LHCN-M2 (cell line): ENCODE measurements at regions not wholly inside any gene's neighbourhood (a gene's known extent, or its start where the extent isn't known, plus 50 kb on each side); places are given as distances from the start of the nearest gene placed in this dataset.
"Not testable (repeated sequence)": the region's sequence is repeated elsewhere in the genome, so short reads cannot be mapped to it uniquely, and the experiment has no call there.

Experiments used
- DNase-seq: peaks from one replicate; pipeline ENCODE4 v3.0.0-alpha.2; 2012; ENCODE audit warnings: low read depth

- no peak for DNase-seq
These were observed 175.2 kb downstream of the TMEM200C start for GRCh38 chr18:5720132-5720531.

DNA sequence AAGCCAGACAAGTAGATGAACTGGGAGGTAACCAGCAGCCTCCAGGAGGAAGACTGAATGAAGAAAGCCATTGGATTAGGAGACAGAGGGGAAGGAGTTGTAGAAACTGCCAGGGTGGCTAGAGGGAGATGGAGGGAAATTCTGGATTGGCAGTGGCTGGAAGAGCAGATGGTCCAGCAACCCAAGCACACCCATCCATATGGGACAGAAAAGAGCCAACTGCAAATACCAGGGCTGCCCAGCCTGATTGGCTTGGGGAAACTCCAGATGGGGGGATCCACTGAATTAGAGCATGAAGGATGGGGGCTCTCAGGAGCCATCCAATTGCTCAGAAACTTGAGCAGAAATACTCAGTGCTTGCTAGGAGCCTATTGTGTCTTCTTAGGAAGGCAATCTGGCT lies 173.5 kb upstream of the EPB41L3 start:
- DNase-seq = no peak

- no peak for DNase-seq
These were observed 166.9 kb upstream of the EPB41L3 start for GRCh38 chr18:5710676-5711075.

- DNase-seq = no peak
These were observed 166.4 kb upstream of the EPB41L3 start for GRCh38 chr18:5710235-5710634.

- no peak for DNase-seq
These were observed 165.8 kb upstream of the EPB41L3 start for GRCh38 chr18:5709476-5710095.

DNA sequence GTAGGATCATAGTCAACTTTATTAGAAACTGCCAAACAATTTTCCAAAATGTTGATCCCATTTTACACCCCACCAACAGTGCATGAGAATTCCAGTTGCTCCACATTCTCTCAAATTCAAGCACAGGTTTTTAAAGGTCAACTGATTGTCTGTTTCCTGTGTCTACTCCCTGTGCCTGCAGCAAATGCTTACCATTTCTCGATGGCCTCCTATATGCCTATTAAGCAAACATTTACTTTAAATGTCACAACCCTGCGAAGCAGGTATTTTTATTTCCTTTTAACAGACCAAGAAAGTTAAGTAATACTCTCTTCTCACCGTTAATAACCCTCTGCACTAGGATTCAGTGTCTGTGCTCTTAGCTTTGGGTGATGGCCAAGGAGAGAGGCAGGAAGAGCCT lies 163.8 kb upstream of the EPB41L3 start:
- DNase-seq = no peak

DNA sequence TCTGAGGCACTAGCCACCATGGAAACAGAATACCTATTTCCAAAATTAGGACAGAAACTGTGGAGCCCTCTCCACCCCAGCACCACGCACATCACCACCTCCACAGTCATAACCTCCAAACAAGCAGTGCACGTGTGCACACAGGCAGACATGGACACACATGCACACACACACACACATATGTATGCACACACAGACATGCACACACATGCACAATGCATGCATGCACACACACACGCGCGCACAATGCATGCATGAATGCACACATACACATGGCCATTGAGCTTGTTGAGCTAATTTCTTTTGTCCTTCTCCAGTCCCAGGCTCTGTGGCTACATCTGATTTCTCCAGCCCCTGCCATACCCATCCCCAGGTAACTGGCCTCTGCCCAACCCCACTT lies 161.6 kb upstream of the EPB41L3 start:
- DNase-seq = no peak

- no peak for DNase-seq
These were observed 161.1 kb upstream of the EPB41L3 start for GRCh38 chr18:5704847-5705246.

- DNase-seq = not testable (repeated sequence)
These were observed 158.2 kb upstream of the EPB41L3 start for GRCh38 chr18:5702016-5702415.

GRCh38 chr18:5693699-5694294 lies 150.0 kb upstream of the EPB41L3 start:
- no peak for DNase-seq

DNA sequence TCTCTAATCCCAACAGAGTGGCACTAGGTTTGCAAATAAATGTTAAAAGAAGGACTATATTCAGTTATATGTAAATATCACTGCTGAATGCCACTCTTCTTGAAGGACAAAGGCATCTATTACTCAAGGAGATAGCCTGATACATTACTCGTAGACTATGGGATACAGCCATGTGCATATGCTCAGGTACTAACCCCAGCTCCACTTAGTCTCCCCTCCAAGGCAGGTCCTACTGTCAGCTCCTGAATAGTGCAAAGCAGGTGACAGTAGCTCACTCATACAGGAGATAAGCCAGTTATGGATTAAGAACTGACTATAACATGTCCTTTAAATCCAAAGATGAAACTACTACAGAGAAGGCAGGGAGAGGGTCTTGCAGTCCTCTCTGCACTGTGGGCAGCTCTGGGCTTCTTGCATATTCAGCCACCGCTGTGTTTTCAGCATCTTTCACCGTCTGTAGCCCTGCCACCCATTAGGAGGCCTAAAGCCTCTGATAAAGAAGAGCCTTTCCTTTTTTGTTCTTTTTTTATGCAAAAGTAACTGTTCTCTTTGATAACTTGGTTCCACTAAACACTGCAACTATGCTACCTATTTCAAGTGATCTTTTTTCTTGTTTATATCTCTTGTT lies 135.1 kb upstream of the EPB41L3 start:
- DNase-seq = no peak

DNA sequence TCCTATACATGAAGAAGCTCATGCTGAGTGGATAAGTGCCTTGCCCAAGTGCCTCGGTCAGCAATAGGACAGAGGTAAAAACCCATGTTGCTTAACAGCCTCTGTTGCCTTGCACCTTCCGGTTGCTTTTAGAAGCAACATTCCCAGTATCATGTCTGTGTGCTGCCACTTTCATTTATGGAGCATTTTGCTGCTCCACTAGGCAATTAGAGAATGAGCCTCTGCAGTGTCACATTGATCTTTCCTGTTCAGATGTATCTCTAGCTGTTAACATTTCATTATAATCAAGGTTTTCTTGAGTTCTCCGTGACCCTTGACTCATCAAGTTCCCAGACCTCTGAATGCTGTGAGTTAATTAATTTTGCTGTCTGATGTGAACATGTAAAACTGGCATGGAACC lies 134.5 kb upstream of the EPB41L3 start:
- no peak for DNase-seq

DNA sequence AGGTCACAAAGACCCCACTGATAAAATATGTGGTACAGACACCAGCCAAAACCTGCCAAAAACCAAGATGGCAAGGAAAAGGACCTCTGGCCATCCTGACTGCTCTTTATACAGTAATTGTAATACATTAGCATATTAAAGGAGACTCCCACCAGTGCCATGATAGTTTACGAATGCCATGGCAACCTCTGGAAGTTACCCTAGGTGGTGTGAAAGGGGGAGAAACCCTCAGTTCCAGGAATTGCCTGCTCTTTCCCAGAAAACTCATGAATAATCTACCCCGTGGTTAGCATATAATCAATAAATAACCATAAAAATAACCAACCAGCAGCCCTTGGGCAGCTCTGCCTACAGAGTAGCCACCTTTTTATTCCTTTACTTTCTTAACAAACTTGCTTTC lies 129.8 kb upstream of the EPB41L3 start:
- no peak for DNase-seq

- DNase-seq = no peak
These were observed 125.8 kb upstream of the EPB41L3 start for GRCh38 chr18:5669585-5669984.

- no peak for DNase-seq
These were observed 124.4 kb upstream of the EPB41L3 start for GRCh38 chr18:5668087-5668715.

DNA sequence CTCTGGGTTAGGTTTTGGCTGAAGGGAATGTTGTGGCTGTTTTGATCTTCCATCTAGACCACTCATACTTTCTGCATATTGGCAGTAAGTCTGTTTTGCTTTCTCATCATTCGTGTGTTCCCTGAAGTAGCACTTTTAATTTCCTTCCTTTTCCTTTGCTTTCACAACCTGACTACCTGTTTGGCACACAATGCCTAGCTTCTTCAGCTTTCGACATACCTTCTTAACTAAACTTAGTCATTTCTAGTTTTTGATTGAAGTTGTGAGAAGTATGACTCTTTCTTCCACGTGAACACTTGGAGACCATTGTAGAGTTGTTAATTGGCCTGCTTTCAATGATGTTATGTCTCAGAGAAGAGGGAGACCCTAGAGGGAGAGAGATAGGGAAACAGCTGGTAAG lies 123.6 kb upstream of the EPB41L3 start:
- DNase-seq = no peak

- no peak for DNase-seq
These were observed 118.8 kb upstream of the EPB41L3 start for GRCh38 chr18:5662586-5663090.

DNA sequence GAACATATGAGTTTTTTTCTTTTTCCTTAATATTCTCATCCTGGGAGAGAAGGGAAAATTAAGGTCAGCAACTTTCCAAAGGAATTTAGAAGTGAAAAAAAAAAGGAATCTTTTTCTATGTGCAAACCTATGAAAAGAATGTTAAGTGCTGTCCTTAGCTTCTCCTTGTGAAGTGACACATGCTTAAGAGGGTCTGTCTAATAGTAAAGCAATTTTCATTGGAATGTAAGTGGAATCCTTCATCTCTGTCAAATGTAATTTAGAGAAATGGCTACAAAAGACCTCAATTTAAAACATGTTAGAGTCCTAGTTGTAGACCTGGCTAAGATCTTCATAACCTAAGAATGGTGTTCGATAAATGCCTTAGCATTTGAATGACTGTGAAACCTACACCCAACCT lies 117.4 kb upstream of the EPB41L3 start:
- no peak for DNase-seq

- DNase-seq = no peak
These were observed 110.0 kb upstream of the EPB41L3 start for GRCh38 chr18:5653802-5654201.

DNA sequence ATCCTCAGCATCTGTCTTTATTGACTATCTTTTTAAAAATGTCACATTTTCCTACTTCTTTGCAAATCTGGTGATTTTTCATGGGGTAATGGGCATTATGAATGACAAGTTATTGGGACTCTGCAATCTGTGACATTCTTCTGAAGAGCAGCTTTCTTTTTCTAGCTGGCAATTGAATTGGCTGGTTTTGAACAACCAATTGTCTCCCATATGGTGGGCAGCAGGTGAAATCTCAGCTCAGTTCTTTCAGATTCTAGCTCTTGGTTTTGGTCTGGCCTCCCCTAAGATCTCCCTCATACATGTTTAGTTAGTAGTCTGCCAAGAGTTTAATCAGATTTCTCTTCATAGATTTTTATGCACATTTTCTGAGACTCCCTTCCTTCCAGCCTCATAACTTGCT lies 107.9 kb upstream of the EPB41L3 start:
- no peak for DNase-seq

GRCh38 chr18:5649439-5649838 lies 105.6 kb upstream of the EPB41L3 start:
- DNase-seq = no peak

DNA sequence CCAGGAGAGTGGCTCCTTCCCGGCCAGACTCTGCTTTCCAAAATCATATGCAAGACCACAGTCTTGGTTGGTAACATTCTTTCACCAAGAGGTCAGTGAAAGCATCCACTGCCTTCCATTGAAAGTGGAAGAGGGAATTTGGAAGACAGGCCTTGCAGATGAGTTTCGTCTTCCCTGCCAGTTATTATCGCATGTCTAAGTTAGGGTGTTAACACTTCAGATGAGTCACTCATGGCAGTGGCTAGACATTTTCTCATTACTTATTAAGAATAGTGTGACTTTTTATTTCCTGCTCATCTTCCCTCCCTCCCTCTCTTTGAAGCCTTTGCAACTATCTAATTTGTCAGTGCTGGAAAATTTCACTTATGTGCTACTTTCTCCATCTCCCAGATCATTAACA lies 102.9 kb upstream of the EPB41L3 start:
- DNase-seq = no peak

- DNase-seq = no peak
These were observed 99.5 kb upstream of the EPB41L3 start for GRCh38 chr18:5643288-5643687.
